GM23338 (cell line): ENCODE measurements at regions not wholly inside any gene's neighbourhood (a gene's known extent, or its start where the extent isn't known, plus 50 kb on each side); places are given as distances from the start of the nearest gene placed in this dataset.
A peak's percentile ranks its signal among the peaks of the same experiment; 100 is the strongest.

Experiments
- ATAC-seq: fragments of 200-7000 bp; cut with Tn5 transposase; 3 replicates; pipeline ENCODE4 v1.9.1; 2020
- DNase-seq: peaks from one replicate; pipeline ENCODE4 v3.0.0-alpha.2; 2015; ENCODE audit warnings: low spot score
- H2AFZ ChIP-seq: fragments of 200-600 bp; sonication (generic); 2 replicates; pipeline ENCODE4 v1.8.0; 2016; ENCODE audit warnings: antibody characterized with exemption, mild to moderate bottlenecking, moderate library complexity
- H3F3A ChIP-seq: fragments of 200-600 bp; sonication (generic); replicated peaks from 2 replicates; pipeline ENCODE4 v1.8.0; 2017; ENCODE audit warnings: antibody characterized with exemption, mixed run types, low read depth
- H3K27ac ChIP-seq: fragments of 200-600 bp; sonication (generic); 2 replicates; pipeline ENCODE4 v1.6.1; 2016; ENCODE audit warnings: low read depth
- H3K27me3 ChIP-seq: fragments of 200-600 bp; sonication (generic); 2 replicates; pipeline ENCODE4 v1.8.0; 2016; ENCODE audit warnings: mild to moderate bottlenecking, mixed run types, moderate library complexity; ENCODE audit not compliant: insufficient read depth
- H3K36me3 ChIP-seq: fragments of 200-600 bp; sonication (generic); 2 replicates; pipeline ENCODE4 v1.8.0; 2016; ENCODE audit warnings: mild to moderate bottlenecking; ENCODE audit not compliant: insufficient read depth
- H3K4me1 ChIP-seq: fragments of 200-600 bp; sonication (generic); 2 replicates; pipeline ENCODE4 v1.8.0; 2016; ENCODE audit warnings: mild to moderate bottlenecking, moderate library complexity; ENCODE audit not compliant: insufficient read depth
- H3K4me2 ChIP-seq: fragments of 200-600 bp; sonication (generic); 2 replicates; pipeline ENCODE4 v1.7.1; 2017; ENCODE audit warnings: mixed run types
- H3K4me3 ChIP-seq: fragments of 200-600 bp; sonication (generic); 2 replicates; pipeline ENCODE4 v1.6.1; 2016; ENCODE audit warnings: mixed run types
- H3K79me2 ChIP-seq: fragments of 200-600 bp; sonication (generic); replicated peaks from 2 replicates; pipeline ENCODE4 v1.8.0; 2017; ENCODE audit warnings: mild to moderate bottlenecking; ENCODE audit not compliant: insufficient read depth
- H3K9me2 ChIP-seq: fragments of 200-600 bp; sonication (generic); 2 replicates; pipeline ENCODE4 v1.8.0; 2017; ENCODE audit not compliant: insufficient read depth
- H4K20me1 ChIP-seq: fragments of 200-600 bp; sonication (generic); replicated peaks from 2 replicates; pipeline ENCODE4 v1.8.0; 2017; ENCODE audit warnings: mild to moderate bottlenecking; ENCODE audit not compliant: insufficient read depth
- H3K27ac Mint-ChIP-seq: 2 replicates; pipeline ENCODE4 v1.8.0; 2020; ENCODE audit warnings: inconsistent platforms, mild to moderate bottlenecking, moderate library complexity, mixed read lengths
- H3K27me3 Mint-ChIP-seq: 3 replicates; pipeline ENCODE4 v1.8.0; 2022; ENCODE audit warnings: low read depth, mild to moderate bottlenecking, moderate library complexity, mixed read lengths, inconsistent platforms; ENCODE audit not compliant: insufficient read depth, poor library complexity
- H3K36me3 Mint-ChIP-seq: 3 replicates; pipeline ENCODE4 v1.8.0; 2021; ENCODE audit warnings: low read depth, mild to moderate bottlenecking, inconsistent platforms, moderate library complexity, mixed read lengths
- H3K4me1 Mint-ChIP-seq: 3 replicates; pipeline ENCODE4 v1.8.0; 2020; ENCODE audit warnings: mild to moderate bottlenecking, inconsistent platforms, mixed read lengths
- H3K4me3 Mint-ChIP-seq: 3 replicates; pipeline ENCODE4 v1.8.0; 2021; ENCODE audit warnings: moderate library complexity, mild to moderate bottlenecking, inconsistent platforms, mixed read lengths
- H3K9me3 Mint-ChIP-seq: 3 replicates; pipeline ENCODE4 v1.8.0; 2020; ENCODE audit warnings: moderate library complexity, mild to moderate bottlenecking, inconsistent platforms, mixed read lengths
- CTCF ChIP-seq, 2 experiments: fragments of 200-600 bp in 1 of 2; sonication (generic) in 1 of 2; conservative IDR thresholded peaks; 2 replicates each; pipeline versions ENCODE4 v1.5.1 to v1.6.1; 2016 to 2017; ENCODE audit warnings: antibody characterized with exemption in 2 of 2, low read depth in 2 of 2, mild to moderate bottlenecking in 2 of 2, moderate library complexity in 1 of 2
- EZH2 ChIP-seq: fragments of 200-600 bp; sonication (generic); IDR thresholded peaks from one replicate; pipeline ENCODE4 v1.8.0; 2017; ENCODE audit warnings: antibody characterized with exemption, mild to moderate bottlenecking, low read depth; ENCODE audit not compliant: unreplicated experiment
- EZH2phosphoT487 ChIP-seq: fragments of 200-600 bp; sonication (generic); IDR thresholded peaks from one replicate; pipeline ENCODE4 v1.8.1; 2018; ENCODE audit warnings: antibody characterized with exemption; ENCODE audit not compliant: unreplicated experiment
- JUNB ChIP-seq: IDR thresholded peaks from one replicate; pipeline ENCODE4 v1.6.1; 2016; ENCODE audit warnings: antibody characterized with exemption; ENCODE audit not compliant: unreplicated experiment
- NANOG ChIP-seq: IDR thresholded peaks from 2 replicates; pipeline ENCODE4 v1.6.1; 2016; ENCODE audit warnings: antibody characterized with exemption, borderline replicate concordance
- REST ChIP-seq: IDR thresholded peaks from one replicate; pipeline ENCODE4 v1.6.1; 2018; ENCODE audit warnings: antibody characterized with exemption; ENCODE audit not compliant: unreplicated experiment
- STAT1 ChIP-seq: IDR thresholded peaks from one replicate; pipeline ENCODE4 v1.6.1; 2016; ENCODE audit warnings: antibody characterized with exemption; ENCODE audit not compliant: unreplicated experiment
- ZNF114 ChIP-seq: fragments of 250-450 bp; sonication (Bioruptor Pico); IDR thresholded peaks from 2 replicates; pipeline ENCODE4 v1.5.0; 2020; ENCODE audit warnings: mild to moderate bottlenecking, moderate library complexity

GRCh38 chr3:102255736-102256135, 179.1 kb upstream of the ZPLD1 start (continued):
- TF ChIP-seq CTCF (conservative IDR thresholded peaks at IDR 0.05; ENCODE audit: low read depth in 2 of 2) (no peak), STAT1 (no peak), JUNB (no peak)

GRCh38 chr3:102258666-102259227, 176.1 kb upstream of the ZPLD1 start:
- DNase-seq (no peak), ATAC-seq (no peak)
- H3K79me2 ChIP-seq: no peaks in the 10 kb centered on the region
- H3K27ac ChIP-seq: no peak overlapping the region
- H3F3A ChIP-seq: no peaks in the 10 kb centered on the region
- Mint-ChIP-seq H3K27ac (peak overlapping the region; percentile 72), H3K27me3 (no peaks in the 10 kb centered on the region), H3K36me3 (no peaks in the 10 kb centered on the region), H3K4me1 (peaks cover 13% of the 10 kb centered on the region), H3K4me3 (no peak overlapping the region), H3K9me3 (no peaks in the 10 kb centered on the region)
- H3K27me3 ChIP-seq: no peaks in the 10 kb centered on the region
- peaks cover 5% of the 10 kb centered on the region; the same call in 1 of the 2 replicates for H3K4me1 ChIP-seq
- no peak overlapping the region for H3K4me3 ChIP-seq
- TF ChIP-seq REST (no peak), STAT1 (no peak), ZNF114 (CRISPR knock-in tag) (no peak), NANOG (no peak), EZH2phosphoT487 (no peak), CTCF (conservative IDR thresholded peaks at IDR 0.05; ENCODE audit: low read depth in 2 of 2) (no peak), EZH2 (no peak)
- H3K4me2 ChIP-seq: no peak overlapping the region
- H3K36me3 ChIP-seq: no peaks in the 10 kb centered on the region
- H3K9me2 ChIP-seq: no peaks in the 10 kb centered on the region
- H2AFZ ChIP-seq: no peak overlapping the region
- H4K20me1 ChIP-seq: no peaks in the 10 kb centered on the region
